GM11168 (cell line): ENCODE measurements at regions not wholly inside any gene's neighbourhood (a gene's known extent, or its start where the extent isn't known, plus 50 kb on each side); places are given as distances from the start of the nearest gene placed in this dataset.
"Not testable (repeated sequence)": the region's sequence is repeated elsewhere in the genome, so short reads cannot be mapped to it uniquely, and the experiment has no call there.

Experiments used
- in situ Hi-C: fragments of 300-500 bp; cut with MboI; formaldehyde crosslinking; loops from one replicate; pipeline ENCODE4 v1.12.0; 2022; ENCODE audit warnings: low sequenced_read_pairs; ENCODE audit not compliant: unreplicated experiment

GRCh38 chr14:19109887-19110286 is 142.7 kb downstream of the POTEM start:
- in situ Hi-C loops = not testable (repeated sequence)

DNA sequence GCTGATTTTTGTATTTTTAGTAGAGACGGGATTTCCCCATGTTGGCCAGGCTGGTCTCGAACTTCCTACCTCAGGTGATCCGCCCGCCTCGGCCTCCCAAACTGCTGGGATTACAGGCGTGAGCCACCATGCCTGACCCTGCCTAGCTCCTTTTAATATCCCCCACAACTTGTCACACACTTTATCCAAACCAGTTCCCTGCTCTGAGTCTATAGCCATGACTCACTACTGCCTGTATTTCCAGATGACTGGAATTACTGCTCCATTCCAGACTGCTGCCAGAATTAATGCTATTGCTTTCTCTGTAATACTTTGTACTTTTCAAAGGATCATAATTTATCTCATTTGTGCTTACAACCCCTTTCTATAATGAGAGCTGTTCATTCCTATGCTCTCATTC is 153.1 kb downstream of the POTEM start:
- in situ Hi-C loops = not testable (repeated sequence)

GRCh38 chr14:19126269-19127051 is 159.2 kb downstream of the POTEM start:
- in situ Hi-C loops = not testable (repeated sequence)

DNA sequence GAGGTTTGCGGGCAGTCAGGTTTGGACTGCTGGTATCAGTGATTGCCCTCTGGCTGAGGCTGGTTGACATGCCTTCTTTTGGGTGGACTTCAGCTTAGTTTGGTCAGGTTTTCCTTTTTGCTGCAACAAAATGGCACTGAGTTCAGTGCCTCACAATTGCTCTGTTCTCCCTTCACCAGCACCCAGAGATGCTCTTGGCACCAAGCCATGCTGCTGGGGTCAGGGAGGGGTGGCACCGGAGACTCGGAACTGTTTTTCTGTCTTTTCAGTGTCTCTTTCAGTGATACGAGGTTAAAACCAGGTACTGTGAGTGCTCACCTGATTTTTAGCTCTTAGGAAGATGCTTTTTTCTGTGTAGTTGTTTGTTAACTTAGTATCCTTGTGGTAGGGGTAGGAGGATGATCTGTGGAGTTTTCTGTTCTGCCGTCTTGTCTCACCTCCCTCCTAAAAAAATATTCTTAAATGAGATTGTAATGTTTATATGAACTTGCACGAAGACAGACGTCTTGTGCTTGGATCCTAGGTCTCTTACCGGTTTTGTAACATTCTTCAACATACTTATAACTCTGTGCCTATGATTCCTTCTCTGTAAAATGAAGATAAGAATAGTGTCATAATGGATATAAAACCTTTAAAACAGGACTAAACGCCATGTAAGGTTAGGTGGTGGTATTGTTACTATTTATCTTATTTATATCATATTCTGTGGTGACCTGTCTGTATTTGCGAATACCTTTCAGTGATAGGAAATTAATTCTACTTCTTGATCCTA is 160.6 kb downstream of the POTEM start:
- in situ Hi-C loops = not testable (repeated sequence)

DNA sequence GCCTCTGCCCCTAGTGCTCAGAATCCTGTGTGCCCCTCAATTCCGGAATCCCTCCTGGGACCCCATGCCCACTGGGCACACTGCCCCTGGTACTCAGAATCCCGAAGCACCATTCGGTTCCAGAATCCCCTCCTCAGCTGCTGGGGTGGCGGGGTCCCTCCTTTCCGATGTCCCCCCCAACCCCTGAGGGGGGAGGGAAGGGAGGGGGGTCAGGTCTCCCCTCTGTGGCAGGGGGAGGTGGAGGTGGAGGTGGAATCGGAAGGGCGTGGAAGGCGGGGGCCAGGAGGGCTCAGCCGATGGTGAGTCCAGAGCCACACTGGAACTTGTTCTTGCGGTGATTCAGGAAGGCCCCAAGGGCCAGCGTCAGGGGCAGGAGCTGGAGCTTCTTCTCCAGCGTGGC is 164.3 kb downstream of the POTEM start:
- in situ Hi-C loops = not testable (repeated sequence)

DNA sequence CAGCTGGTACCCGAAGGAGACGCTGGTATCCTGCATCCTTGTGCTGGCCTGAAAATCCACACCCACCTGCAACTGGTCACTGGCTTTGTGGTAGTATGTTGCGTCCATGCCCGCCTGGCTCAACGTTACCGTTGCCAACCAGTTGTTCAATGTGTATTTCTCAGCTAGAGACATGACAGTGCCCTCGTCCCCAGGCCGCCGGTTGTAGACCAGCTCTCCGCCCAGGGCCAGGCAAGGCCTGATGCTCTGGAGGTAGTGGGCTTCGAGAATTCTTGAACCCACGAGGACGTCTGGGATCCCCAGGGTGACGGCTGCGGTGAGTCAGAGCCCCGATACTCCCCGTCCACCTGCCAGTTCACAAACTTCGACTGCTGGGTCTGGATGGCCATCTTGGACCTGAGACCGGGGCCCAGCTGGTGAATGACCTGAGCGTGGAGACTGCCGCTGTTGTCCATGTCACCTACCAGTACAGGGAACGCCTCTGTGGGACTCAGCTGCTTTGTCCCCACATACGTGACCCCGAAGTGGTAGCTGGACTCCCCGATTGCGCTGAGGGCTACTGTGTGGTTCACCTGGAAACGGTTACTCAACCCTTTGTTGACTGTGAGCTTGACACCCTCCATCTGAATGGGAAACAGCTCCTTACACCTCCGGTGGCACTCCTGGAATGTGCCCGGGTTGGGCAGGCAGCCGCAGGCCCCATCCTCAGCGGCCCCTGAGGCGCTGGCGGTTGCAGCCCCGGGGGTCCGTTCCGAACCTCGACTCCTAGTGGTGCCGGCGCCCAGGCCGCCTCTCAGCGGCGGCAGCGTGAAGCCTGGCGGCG is 165.0 kb downstream of the POTEM start:
- in situ Hi-C loops = not testable (repeated sequence)

- in situ Hi-C loops = not testable (repeated sequence)
These were observed 165.5 kb downstream of the POTEM start for GRCh38 chr14:19132836-19133120.

DNA sequence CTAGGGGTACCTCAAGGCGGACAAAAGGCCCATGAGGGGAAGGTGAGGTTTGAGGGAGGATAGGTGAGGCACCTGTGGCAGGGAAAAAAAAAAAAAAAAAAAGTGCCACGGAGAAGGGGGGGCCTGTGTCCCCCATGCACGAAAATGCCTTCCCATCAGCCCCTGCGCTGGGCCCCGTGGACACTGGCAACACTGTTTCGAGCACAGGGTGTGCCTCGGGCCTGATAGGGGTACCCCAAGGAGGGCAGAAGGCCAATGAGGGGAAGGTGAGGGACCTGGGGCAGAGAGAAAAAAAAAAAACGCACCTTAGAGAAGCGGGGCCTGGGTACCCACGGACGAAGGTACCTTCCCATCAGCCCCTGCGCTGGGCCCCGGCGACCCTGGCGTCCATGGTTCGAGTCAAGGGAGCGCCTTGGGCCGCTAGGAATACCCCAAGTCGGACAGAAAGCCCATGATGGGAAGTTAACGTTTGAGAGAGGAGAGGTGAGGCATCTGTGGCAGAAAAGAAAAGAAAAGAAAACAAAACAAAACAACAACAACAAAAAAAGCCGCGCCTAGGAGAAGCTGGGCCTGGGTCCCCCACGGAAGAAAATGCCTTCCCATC is 190.0 kb downstream of the POTEM start:
- in situ Hi-C loops = not testable (repeated sequence)

- in situ Hi-C loops = not testable (repeated sequence)
These were observed 190.8 kb downstream of the POTEM start for GRCh38 chr14:19158012-19158411.

DNA sequence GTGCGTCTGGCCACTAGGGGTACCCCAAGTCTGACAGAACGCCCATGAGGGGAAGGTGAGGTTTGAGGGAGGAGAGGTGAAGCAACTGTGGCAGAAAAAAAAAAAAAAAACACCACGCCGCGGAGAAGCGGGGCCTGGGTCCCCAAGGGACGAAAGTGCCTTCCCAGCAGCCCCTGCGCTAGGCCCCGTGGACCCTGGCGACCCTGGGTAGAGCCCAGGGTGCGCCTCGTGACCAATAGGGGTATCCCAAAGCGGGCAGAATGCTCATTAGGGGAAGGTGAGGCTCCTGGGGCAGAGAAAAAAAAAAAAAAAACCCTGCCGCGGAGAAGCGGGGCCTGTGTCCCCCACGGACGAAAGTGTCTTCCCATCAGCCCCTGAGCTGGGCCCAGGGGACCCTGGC is 191.4 kb downstream of the POTEM start:
- in situ Hi-C loops = not testable (repeated sequence)

DNA sequence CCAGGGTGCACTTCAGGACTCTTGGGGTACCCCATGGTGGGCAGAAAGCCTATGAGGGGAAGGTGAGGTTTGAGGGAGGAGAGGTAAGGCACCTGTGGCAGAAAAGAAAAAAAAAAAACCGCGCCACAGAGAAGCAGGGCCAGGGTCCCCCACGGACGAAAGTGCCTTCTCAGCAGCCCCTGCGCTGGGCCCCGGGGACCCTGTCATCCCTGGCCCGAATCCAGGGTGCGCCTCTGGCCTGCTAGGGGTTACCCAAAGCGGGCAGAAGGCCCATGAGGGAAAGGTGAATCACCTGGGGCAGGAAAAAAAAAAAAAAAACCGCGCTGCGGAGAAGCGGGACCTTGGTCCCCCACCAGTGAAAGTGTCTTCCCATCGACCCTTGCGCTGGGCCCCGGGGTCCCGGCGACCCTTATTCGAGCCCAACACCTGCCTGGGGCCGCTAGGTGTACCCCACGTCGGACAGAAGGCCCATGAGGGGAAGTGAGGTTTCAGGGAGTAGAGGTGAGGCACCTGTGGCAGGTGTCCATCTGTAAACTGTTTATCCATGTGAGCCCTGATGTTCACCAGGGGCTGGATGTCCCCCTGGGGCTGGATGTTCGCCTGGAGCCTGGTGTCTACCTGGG is 191.9 kb downstream of the POTEM start:
- in situ Hi-C loops = not testable (repeated sequence)

DNA sequence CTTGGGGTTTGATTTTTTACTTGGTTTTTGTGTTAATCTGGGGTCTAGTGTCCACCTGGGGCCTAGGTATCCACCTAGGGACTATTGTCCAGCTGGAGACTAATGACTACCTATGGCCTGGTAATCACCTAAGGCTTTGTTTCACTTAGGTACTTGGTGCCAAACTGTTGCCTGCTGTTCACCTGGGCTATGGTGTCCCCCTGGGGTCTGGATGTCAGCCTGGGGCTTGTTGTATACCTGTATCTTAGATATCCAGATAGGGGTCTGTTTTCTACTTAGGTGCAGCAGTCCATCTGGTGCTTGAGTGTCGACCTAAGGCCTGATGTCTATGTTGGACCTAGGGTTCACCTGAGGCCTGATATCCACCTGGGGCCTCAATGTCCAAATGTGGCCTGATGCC is 193.1 kb downstream of the POTEM start:
- in situ Hi-C loops = loop anchor here (10.0 kb wide), 1 partner anchor 74 kb away; no protein-coding TSS in a partner anchor

DNA sequence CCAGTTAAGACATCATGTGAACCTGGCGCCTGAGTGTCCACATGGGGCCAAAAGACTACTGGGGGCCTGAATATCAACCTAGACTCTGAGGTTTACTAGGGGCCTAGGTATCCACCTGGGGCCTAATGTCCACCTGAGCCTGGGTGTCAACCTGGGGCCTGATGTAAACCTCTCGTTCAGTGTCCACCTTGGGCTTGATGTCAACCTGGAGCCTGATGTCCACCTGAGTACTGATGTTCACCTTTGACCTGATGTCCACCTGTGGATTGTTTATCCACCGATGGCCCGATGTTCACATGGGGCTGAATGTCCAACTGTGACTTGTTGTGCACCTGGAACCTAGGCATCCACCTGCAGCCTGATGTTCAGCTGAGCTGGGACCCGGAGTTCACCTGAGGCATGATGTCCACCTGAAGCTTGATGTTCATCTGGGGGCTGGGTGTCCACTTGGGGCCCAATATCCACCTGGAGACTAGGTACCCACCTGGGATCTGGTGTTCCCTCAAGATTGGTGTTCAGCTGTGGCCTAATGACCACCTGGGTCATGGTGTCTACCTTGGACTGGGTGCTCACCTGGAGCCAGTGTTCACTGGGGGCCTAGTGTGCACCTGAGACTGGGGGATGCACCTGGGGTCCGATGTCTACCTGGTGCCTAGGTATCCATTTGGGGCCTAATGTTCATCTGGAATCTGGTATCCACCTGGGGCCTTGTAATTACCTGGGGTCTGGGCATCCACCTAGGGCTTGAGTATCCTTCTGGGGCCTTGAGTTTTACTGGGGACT is 194.2 kb downstream of the POTEM start:
- in situ Hi-C loops = loop anchor here (10.0 kb wide), 1 partner anchor 73 kb away; no protein-coding TSS in a partner anchor

GRCh38 chr14:19162034-19162706 is 194.9 kb downstream of the POTEM start:
- in situ Hi-C loops = loop anchor here (10.0 kb wide), 1 partner anchor 73 kb away; no protein-coding TSS in a partner anchor

GRCh38 chr14:19162920-19163319 is 195.7 kb downstream of the POTEM start:
- in situ Hi-C loops = loop anchor here (10.0 kb wide), 1 partner anchor 72 kb away; no protein-coding TSS in a partner anchor

DNA sequence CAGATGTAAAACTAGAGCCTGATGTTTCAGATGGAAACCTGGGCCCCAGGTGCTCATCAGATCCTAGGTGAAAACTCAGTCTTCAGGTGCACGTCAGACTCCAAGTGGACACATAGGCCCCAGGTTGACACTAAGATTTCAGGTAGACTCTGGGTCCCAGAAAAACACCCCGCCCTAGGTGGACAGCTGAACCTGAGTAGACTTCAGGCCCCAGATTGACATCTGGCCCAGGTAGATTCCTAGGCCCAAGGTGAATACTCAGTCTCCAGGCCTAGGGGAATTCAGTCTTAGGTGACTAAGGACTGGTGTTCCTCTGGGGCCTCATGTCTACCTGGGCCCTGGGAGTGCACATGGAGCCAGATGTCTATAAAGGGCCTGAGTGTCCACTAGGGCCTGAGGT is 196.7 kb downstream of the POTEM start:
- in situ Hi-C loops = loop anchor here (10.0 kb wide), 1 partner anchor 71 kb away; no protein-coding TSS in a partner anchor

DNA sequence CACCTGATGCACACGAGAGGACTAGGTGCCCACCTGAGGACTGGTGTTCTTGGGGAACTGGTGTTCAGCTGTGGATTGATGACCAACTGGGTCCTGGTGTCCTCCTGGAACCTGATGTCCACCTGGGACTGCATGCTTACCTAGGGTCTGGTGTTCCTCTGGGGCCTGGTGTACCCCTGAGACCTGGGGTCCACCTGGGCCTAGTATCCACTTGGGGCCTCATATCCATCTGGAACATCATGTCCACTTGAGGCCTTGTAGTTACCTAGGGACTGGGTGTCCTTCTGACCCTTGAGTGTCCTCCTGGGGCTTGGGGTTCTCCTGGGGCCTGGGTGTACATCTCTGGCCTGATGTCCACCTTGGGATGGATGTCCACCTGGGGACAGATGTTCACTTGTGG is 197.2 kb downstream of the POTEM start:
- in situ Hi-C loops = loop anchor here (10.0 kb wide), 1 partner anchor 70 kb away; no protein-coding TSS in a partner anchor

DNA sequence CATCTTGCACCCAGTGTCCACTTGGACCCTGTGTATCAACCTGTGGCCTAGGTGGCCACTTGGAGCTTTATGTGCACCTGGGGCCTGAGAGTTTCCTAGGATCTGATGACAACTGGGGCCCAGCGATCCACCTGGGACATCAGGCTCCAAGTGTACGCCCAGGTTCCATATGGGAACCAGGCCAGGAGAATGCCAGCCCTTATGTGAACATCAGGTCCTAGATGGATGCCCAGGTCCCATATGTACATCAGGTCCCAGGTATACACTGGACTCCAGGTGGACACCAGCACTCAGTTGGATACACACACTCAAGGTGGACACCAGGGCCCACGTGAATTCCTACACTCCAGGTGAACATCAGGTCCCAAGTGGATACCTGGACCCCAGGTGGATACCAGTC is 198.8 kb downstream of the POTEM start:
- in situ Hi-C loops = loop anchor here (10.0 kb wide), 1 partner anchor 69 kb away; no protein-coding TSS in a partner anchor
